H1 (cell line): ENCODE measurements at regions not wholly inside any gene's neighbourhood (a gene's known extent, or its start where the extent isn't known, plus 50 kb on each side); places are given as distances from the start of the nearest gene placed in this dataset.

Experiments
- CTCF ChIA-PET: fragments of 300-600 bp; sonication (Branson Sonifier 250); formaldehyde crosslinking; loops from one replicate; lab custom pipeline; 2021; ENCODE audit not compliant: partially characterized antibody; lab: Charles Lee
- POLR2A ChIA-PET: fragments of 300-600 bp; sonication (Branson Sonifier 250); formaldehyde crosslinking; loops from one replicate; lab custom pipeline; 2021; ENCODE audit warnings: inconsistent platforms; ENCODE audit not compliant: partially characterized antibody; lab: Charles Lee
- DNase-seq, 2 experiments: peaks; one replicate each; pipeline versions ENCODE4 v3.0.0 to v3.0.0-alpha.2; 2010 to 2022; ENCODE audit warnings: low spot score in 2 of 2, low read depth in 1 of 2, mixed read lengths in 1 of 2
- FAIRE-seq: peaks from 2 replicates; lab custom pipeline; 2011; peaks lifted over from hg19 to GRCh38; lab: Jason Lieb, UNC
- H2AFZ ChIP-seq: 2 replicates; pipeline ENCODE4 v1.8.1; 2012; ENCODE audit warnings: low read length, inconsistent platforms
- H2AK5ac ChIP-seq: 2 replicates; pipeline ENCODE4 v1.6.1; 2013; ENCODE audit warnings: low read depth, low read length
- H2BK120ac ChIP-seq: replicated peaks from 2 replicates; pipeline ENCODE3; 2013; ENCODE audit warnings: low read depth, low read length, inconsistent platforms
- H2BK12ac ChIP-seq: 2 replicates; pipeline ENCODE4 v1.6.1; 2013; ENCODE audit warnings: low read depth, low read length
- H2BK15ac ChIP-seq: 2 replicates; pipeline ENCODE4 v1.6.1; 2013; ENCODE audit warnings: low read length
- H2BK20ac ChIP-seq: 2 replicates; pipeline ENCODE4 v1.6.1; 2013; ENCODE audit warnings: low read length
- H2BK5ac ChIP-seq: 2 replicates; pipeline ENCODE4 v1.6.1; 2013; ENCODE audit warnings: low read depth, low read length
- H3K14ac ChIP-seq: 2 replicates; pipeline ENCODE4 v1.6.1; 2013; ENCODE audit warnings: inconsistent platforms; ENCODE audit not compliant: insufficient read length
- H3K18ac ChIP-seq: 2 replicates; pipeline ENCODE4 v1.6.1; 2013; ENCODE audit warnings: low read length; ENCODE audit errors: extremely low read depth
- H3K23ac ChIP-seq: 2 replicates; pipeline ENCODE4 v1.6.1; 2013; ENCODE audit warnings: inconsistent platforms; ENCODE audit not compliant: insufficient read length
- H3K23me2 ChIP-seq: 2 replicates; pipeline ENCODE4 v1.6.1; 2013; ENCODE audit warnings: low read depth, low read length
- H3K27ac ChIP-seq: 2 replicates; pipeline ENCODE4 v1.6.1; 2011; ENCODE audit warnings: low read depth, low read length, inconsistent platforms
- H3K27me3 ChIP-seq, 4 experiments: replicated peaks in 1 of 4; 1 replicate in 1 of 4; 2 replicates in 3 of 4; pipeline versions ENCODE4 v1.6.1 to v1.8.1; 2011 to 2013; ENCODE audit warnings: low read length in 3 of 4, mild to moderate bottlenecking in 3 of 4, inconsistent platforms in 2 of 4, mixed read lengths in 2 of 4, moderate library complexity in 1 of 4; ENCODE audit not compliant: control insufficient read depth in 3 of 4, insufficient read depth in 3 of 4; ENCODE audit errors: extremely low read depth in 1 of 4
- H3K36me3 ChIP-seq, 4 experiments: 2 replicates each; pipeline versions ENCODE4 v1.6.1 to v1.8.1; 2011 to 2013; ENCODE audit warnings: mild to moderate bottlenecking in 4 of 4, low read length in 3 of 4, moderate library complexity in 2 of 4, control low read depth in 1 of 4, inconsistent platforms in 1 of 4; ENCODE audit not compliant: insufficient read depth in 4 of 4, control insufficient read depth in 2 of 4
- H3K4ac ChIP-seq: replicated peaks from 2 replicates; pipeline ENCODE3; 2013; ENCODE audit warnings: low read length, low read depth, mixed read lengths, inconsistent platforms; ENCODE audit not compliant: insufficient read length
- H3K4me1 ChIP-seq, 4 experiments: replicated peaks in 1 of 4; 1 replicate in 1 of 4; 2 replicates in 3 of 4; pipeline versions ENCODE4 v1.6.1 to v1.8.1; 2011 to 2013; ENCODE audit warnings: low read length in 3 of 4, inconsistent platforms in 2 of 4, mixed read lengths in 1 of 4; ENCODE audit not compliant: insufficient read depth in 4 of 4, control insufficient read depth in 3 of 4
- H3K4me2 ChIP-seq, 2 experiments: 2 replicates each; pipeline versions ENCODE4 v1.6.1 to v1.8.1; 2011 to 2013; ENCODE audit warnings: low read depth in 2 of 2, low read length in 2 of 2, control low read depth in 1 of 2, inconsistent platforms in 1 of 2, mild to moderate bottlenecking in 1 of 2; ENCODE audit not compliant: insufficient read depth in 1 of 2
- H3K4me3 ChIP-seq, 4 experiments: fragments of 200-600, 300-600 bp in 1 of 4; sonication (generic), shearing (Covaris generic), sonication (Bioruptor Twin) in 1 of 4; 2 replicates each; pipeline versions ENCODE4 v1.5.1 to v1.8.1; 2011 to 2016; ENCODE audit warnings: low read length in 4 of 4, low read depth in 3 of 4, control low read depth in 2 of 4, inconsistent platforms in 2 of 4, mild to moderate bottlenecking in 2 of 4, mixed read lengths in 1 of 4, moderate library complexity in 1 of 4; ENCODE audit not compliant: insufficient read depth in 2 of 4; ENCODE audit errors: extremely low read depth in 1 of 4
- H3K56ac ChIP-seq: replicated peaks from 2 replicates; pipeline ENCODE3; 2013; ENCODE audit warnings: low read depth, mild to moderate bottlenecking, mixed read lengths, low read length, inconsistent platforms; ENCODE audit not compliant: insufficient read length
- H3K79me1 ChIP-seq: 2 replicates; pipeline ENCODE4 v1.6.1; 2013; ENCODE audit warnings: low read depth, low read length, control low read depth
- H3K79me2 ChIP-seq, 2 experiments: 2 replicates each; pipeline versions ENCODE4 v1.6.1 to v1.8.1; 2012 to 2013; ENCODE audit warnings: low read length in 2 of 2, mild to moderate bottlenecking in 2 of 2, inconsistent platforms in 1 of 2; ENCODE audit not compliant: insufficient read depth in 2 of 2, control insufficient read depth in 1 of 2
- H3K9ac ChIP-seq, 4 experiments: replicated peaks in 1 of 4; 1 replicate in 1 of 4; 2 replicates in 3 of 4; pipeline versions ENCODE4 v1.6.1 to v1.8.1; 2011 to 2013; ENCODE audit warnings: low read depth in 3 of 4, low read length in 3 of 4, control low read depth in 2 of 4, mild to moderate bottlenecking in 2 of 4, moderate library complexity in 2 of 4, inconsistent platforms in 1 of 4; ENCODE audit errors: extremely low read depth in 1 of 4
- H3K9me3 ChIP-seq, 2 experiments: 2 replicates each; pipeline versions ENCODE4 v1.6.1 to v1.8.1; 2012 to 2013; ENCODE audit warnings: mild to moderate bottlenecking in 2 of 2, moderate library complexity in 2 of 2, control low read depth in 1 of 2, inconsistent platforms in 1 of 2, low read depth in 1 of 2, low read length in 1 of 2, mixed read lengths in 1 of 2; ENCODE audit not compliant: insufficient read depth in 2 of 2
- H4K20me1 ChIP-seq, 2 experiments: replicated peaks in 1 of 2; 2 replicates each; pipeline versions ENCODE3 to v1.8.1; 2011 to 2013; ENCODE audit warnings: inconsistent platforms in 2 of 2, low read length in 2 of 2, mild to moderate bottlenecking in 1 of 2; ENCODE audit not compliant: insufficient read depth in 2 of 2, control insufficient read depth in 1 of 2
- H4K5ac ChIP-seq: 2 replicates; pipeline ENCODE4 v1.6.1; 2013; ENCODE audit warnings: low read length, low read depth, mixed read lengths, inconsistent platforms; ENCODE audit not compliant: insufficient read length
- H4K8ac ChIP-seq: 2 replicates; pipeline ENCODE4 v1.8.0; 2013; ENCODE audit warnings: mild to moderate bottlenecking, moderate library complexity, low read length, inconsistent platforms; ENCODE audit not compliant: insufficient read depth; ENCODE audit errors: extremely low read depth
- H4K91ac ChIP-seq: replicated peaks from 2 replicates; pipeline ENCODE3; 2013; ENCODE audit warnings: low read length, mixed read lengths, inconsistent platforms; ENCODE audit not compliant: insufficient read length
- YY1 ChIP-seq: IDR thresholded peaks from 2 replicates; pipeline ENCODE4 v1.6.1; 2011; ENCODE audit warnings: low read depth, mild to moderate bottlenecking, low read length
- WGBS, 2 experiments: shearing (Covaris generic) in 1 of 2; methylation state at CpG; one replicate each; pipeline versions ENCODE4 v1.1.6 to v1.1.7; 2013 to 2015; ENCODE audit warnings: low lambda C conversion rate in 2 of 2, mixed read lengths in 2 of 2, inconsistent platforms in 1 of 2, low coverage in 1 of 2, missing lambda C conversion rate in 1 of 2; ENCODE audit not compliant: insufficient replicate concordance in 2 of 2, insufficient coverage in 1 of 2, insufficient read length in 1 of 2; ENCODE audit errors: extremely low coverage in 1 of 2, missing lambda C conversion rate in 1 of 2; 5-methylcytosine and 5-hydroxymethylcytosine counted together

DNA sequence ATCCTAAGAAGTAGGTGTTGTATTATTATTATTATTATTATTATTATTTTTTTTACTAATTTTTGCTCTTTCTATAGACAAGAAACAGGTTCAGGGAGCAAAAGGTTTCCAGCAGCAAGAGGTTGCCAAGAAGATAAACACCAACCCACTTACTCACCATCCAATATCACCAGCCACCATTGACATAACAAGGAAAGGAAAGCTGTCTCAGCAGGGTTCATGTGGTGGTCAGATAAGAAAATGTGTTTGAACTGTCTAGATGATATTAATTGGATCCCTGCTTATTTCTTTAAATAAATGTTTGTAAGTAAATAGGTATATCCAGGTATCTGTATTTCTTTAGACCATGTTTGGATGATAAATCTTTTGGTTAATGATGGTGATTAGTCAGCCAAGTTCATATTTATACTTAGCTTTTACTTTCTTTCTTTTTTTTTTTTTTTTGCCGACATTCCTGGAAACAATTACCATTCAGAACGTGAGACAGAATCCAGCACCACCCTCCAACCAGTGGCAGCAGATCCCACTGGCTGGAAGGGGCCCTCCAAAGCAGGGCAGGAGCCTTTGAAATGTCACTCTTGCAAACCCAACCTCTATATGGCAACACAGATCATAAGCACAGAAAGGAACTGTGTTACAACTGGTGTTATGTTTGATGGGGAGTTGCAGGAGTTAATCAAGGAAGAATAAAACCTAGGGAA, 139.2 kb upstream of the ECI2 start:
- Histone ChIP-seq H3K23ac (no peak overlapping the region), H2BK15ac (no peak overlapping the region), H3K9me3 (no peaks in the 10 kb centered on the region), H3K27ac (no peak overlapping the region), H3K4me2 (no peak overlapping the region), H2AFZ (no peak overlapping the region), H2BK120ac (no peak overlapping the region), H3K4me1 (no peaks in the 10 kb centered on the region), H2AK5ac (no peak overlapping the region), H4K20me1 (no peaks in the 10 kb centered on the region), H3K4ac (no peak overlapping the region), H3K23me2 (no peaks in the 10 kb centered on the region), H3K27me3 (no peaks in the 10 kb centered on the region), H3K36me3 (no peaks in the 10 kb centered on the region), H3K18ac (no peak overlapping the region), H3K79me1 (no peaks in the 10 kb centered on the region), H2BK20ac (no peak overlapping the region), H4K8ac (no peak overlapping the region), H3K14ac (no peak overlapping the region), H2BK5ac (no peak overlapping the region), H2BK12ac (no peak overlapping the region), H4K91ac (no peak overlapping the region), H3K4me3 (no peak overlapping the region), H3K9ac (no peak overlapping the region), H3K56ac (no peak overlapping the region), H4K5ac (no peak overlapping the region), H3K79me2 (no peaks in the 10 kb centered on the region)
- TF ChIP-seq YY1, result no peak
- CTCF ChIA-PET, result no interaction called here
- POLR2A ChIA-PET, result no interaction called here
- no peak for FAIRE-seq
- no peak for DNase-seq
- no CpG with 5 or more reads among the region's 2 CpGs for WGBS, 2 experiments
